HepG2 (cell line): ENCODE measurements at regions not wholly inside any gene's neighbourhood (a gene's known extent, or its start where the extent isn't known, plus 50 kb on each side); places are given as distances from the start of the nearest gene placed in this dataset.

Experiments used
- BRCA1 ChIP-seq: sonication (generic); formaldehyde crosslinking; IDR thresholded peaks from 2 replicates; pipeline ENCODE4 v1.4.0; 2020; ENCODE audit warnings: missing genetic modification reagents
- CC2D1A ChIP-seq: sonication (generic); formaldehyde crosslinking; IDR thresholded peaks from 2 replicates; pipeline ENCODE4 v1.8.1; 2023; ENCODE audit warnings: mild to moderate bottlenecking, missing genetic modification reagents
- CTCF ChIP-seq: sonication (generic); formaldehyde crosslinking; IDR thresholded peaks from 2 replicates; pipeline ENCODE4 v1.5.0; 2020; ENCODE audit warnings: mild to moderate bottlenecking, missing genetic modification reagents, moderate library complexity
- FOSL1 ChIP-seq: sonication (generic); formaldehyde crosslinking; IDR thresholded peaks from 2 replicates; pipeline ENCODE4 v1.9.0; 2021; ENCODE audit warnings: missing genetic modification reagents, borderline replicate concordance
- KDM1A ChIP-seq: IDR thresholded peaks from 2 replicates; pipeline ENCODE4 v1.6.1; 2016; ENCODE audit warnings: missing compliant biosample characterization
- MAFK ChIP-seq, 2 experiments: IDR thresholded peaks in 1 of 2; conservative IDR thresholded peaks in 1 of 2; 2 replicates each; pipeline ENCODE4 v1.6.1; 2011; ENCODE audit warnings: improper control_type of control experiment in 2 of 2, low read length in 2 of 2
- POLR2AphosphoS5 ChIP-seq: IDR thresholded peaks from 2 replicates; pipeline ENCODE4 v1.6.1; 2012; ENCODE audit warnings: low read depth, low read length
- TCF7L2 ChIP-seq: IDR thresholded peaks from 2 replicates; pipeline ENCODE4 v1.6.1; 2011; ENCODE audit warnings: mild to moderate bottlenecking, low read depth, low read length, moderate library complexity
- THAP9 ChIP-seq: sonication (generic); formaldehyde crosslinking; IDR thresholded peaks from 2 replicates; pipeline ENCODE4; 2020; ENCODE audit warnings: missing genetic modification reagents, mild to moderate bottlenecking, borderline replicate concordance
- TF ChIP-seq, protein P1 (sequence below): sonication (generic); formaldehyde crosslinking; IDR thresholded peaks from 2 replicates; pipeline ENCODE4 v1.4.0; 2020; ENCODE audit warnings: missing genetic modification reagents, mild to moderate bottlenecking, borderline replicate concordance

DNA sequence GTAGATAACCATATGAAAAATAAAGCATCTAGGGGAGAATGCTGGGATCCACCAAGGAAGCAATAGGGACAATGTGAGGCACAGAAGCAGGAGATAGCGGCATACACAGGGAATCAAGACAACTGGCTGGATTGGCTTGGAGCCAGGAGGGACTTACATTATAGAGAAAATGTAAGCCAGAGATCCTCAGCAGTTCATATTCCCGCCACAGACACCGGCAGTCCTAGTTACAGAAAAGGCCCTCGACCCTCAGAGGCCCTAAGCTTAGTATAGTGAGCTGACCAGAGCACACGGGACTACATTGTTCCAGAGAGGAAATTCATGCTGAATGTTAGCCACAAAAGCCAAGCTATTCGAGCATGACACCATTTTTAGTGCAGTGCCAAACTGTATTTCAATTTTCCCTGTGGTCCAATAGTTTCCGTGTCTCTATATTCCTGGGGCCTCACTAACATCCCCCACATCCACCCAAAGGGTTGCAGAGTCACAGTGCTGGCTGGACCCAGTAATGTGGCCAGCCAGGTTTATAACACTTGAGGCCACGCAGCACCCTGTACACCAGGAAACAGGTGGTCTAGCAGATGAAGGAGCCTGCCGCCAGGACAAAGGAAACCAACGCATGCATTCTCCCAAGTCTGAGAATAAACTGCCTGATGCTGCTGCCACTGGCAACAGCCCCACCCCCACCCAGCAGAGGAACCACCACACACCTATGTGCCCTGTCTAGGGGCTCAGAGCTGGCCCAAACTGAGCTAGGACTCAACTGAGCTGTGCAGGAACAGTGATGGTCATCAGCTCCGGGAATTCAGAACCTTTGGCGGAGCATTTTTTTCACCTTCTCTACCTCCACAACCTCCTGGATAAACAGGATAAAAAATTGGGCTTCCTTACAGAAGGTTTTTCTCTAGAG, 693.2 kb upstream of the CHD1 start:
- TF ChIP-seq POLR2AphosphoS5 (no peak), FOSL1 (CRISPR knock-in tag) (no peak), KDM1A (CRISPR knock-in tag) (no peak), TCF7L2 (no peak), CC2D1A (CRISPR knock-in tag) (no peak), THAP9 (CRISPR knock-in tag) (no peak), BRCA1 (CRISPR knock-in tag) (no peak), CTCF (no peak), MAFK (conservative IDR thresholded peaks at IDR 0.05 in 1 of 2, IDR thresholded peaks at IDR 0.05 in 1 of 2; ENCODE audit: low read length in 2 of 2) (no peak)
- TF ChIP-seq, protein P1, sequence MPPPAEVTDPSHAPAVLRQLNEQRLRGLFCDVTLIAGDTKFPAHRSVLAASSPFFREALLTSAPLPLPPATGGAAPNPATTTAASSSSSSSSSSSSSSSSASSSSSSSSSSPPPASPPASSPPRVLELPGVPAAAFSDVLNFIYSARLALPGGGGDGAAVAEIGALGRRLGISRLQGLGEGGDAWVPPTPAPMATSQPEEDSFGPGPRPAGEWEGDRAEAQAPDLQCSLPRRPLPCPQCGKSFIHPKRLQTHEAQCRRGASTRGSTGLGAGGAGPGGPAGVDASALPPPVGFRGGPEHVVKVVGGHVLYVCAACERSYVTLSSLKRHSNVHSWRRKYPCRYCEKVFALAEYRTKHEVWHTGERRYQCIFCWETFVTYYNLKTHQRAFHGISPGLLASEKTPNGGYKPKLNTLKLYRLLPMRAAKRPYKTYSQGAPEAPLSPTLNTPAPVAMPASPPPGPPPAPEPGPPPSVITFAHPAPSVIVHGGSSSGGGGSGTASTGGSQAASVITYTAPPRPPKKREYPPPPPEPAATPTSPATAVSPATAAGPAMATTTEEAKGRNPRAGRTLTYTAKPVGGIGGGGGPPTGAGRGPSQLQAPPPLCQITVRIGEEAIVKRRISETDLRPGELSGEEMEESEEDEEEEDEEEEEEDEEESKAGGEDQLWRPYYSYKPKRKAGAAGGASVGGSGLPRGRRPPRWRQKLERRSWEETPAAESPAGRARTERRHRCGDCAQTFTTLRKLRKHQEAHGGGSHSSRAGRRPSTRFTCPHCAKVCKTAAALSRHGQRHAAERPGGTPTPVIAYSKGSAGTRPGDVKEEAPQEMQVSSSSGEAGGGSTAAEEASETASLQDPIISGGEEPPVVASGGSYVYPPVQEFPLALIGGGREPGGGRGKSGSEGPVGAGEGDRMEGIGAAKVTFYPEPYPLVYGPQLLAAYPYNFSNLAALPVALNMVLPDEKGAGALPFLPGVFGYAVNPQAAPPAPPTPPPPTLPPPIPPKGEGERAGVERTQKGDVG (CRISPR knock-in tag) = no peak
